Skeletal muscle cell (primary cell): ENCODE measurements at regions not wholly inside any gene's neighbourhood (a gene's known extent, or its start where the extent isn't known, plus 50 kb on each side); places are given as distances from the start of the nearest gene placed in this dataset.

Experiments used
- DNase-seq: peaks from one replicate; pipeline ENCODE4 v3.0.0-alpha.2; 2010; ENCODE audit warnings: low read depth
- H3K4me3 ChIP-seq: 2 replicates; pipeline ENCODE4 v1.5.1; 2011; ENCODE audit warnings: low read depth, mild to moderate bottlenecking, control low read depth, low read length, moderate library complexity

- DNase-seq = no peak
- no peak overlapping the region for H3K4me3 ChIP-seq
Observed at GRCh38 chr4:157818946-157819692, 353.7 kb downstream of the GASK1B start.

- no peak overlapping the region for H3K4me3 ChIP-seq
- DNase-seq = no peak
Observed at GRCh38 chr4:157810137-157810774, 362.6 kb downstream of the GASK1B start.

DNA sequence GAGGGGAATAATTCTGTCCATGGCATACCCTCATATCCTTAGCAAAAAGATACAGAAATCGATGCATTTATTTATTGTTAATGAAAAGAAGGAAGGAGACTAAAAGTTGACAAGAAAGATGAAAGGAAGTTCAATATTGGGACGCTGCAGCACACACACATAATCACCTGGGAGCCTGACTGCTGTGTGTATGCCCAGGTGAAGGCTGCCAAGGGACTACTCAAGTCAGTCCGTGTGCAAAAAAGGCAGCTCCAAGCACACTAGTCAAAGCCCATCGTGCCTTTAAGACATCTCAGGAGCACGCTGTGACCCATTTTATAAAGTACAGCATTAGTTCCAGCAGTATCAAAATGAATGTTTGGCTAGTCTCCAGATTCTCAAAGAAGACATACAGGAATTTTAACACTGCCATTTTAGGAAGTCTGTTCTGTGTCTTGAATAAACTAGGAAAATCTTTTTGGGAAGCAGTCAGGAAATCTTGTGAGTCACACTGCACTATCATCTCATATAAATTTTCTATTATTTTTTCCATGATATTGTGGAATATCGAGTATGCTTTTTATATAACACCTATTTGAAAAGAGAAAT lies 363.9 kb downstream of the GASK1B start:
- H3K4me3 ChIP-seq = no peak overlapping the region
- no peak for DNase-seq

GRCh38 chr4:157806184-157806583 lies 366.6 kb downstream of the GASK1B start:
- DNase-seq = no peak
- H3K4me3 ChIP-seq = no peak overlapping the region

DNA sequence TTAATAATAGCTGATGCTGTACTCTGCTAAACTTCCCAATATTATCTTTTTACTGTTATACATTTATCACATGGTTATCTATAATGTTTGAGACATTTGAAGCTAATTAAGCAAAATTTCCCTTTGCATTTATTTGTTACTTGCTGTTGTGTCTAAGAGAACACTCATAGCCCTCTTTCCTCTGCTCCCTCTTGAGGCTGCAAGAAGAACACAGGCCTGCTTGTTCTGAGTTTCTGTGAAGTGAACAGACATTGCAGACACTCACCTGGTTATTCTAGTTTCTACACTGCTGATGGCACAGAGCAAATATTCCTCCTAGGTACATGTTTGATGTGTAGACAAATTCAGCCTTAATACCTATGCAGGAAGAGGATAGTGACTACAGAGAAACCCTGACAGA lies 367.8 kb downstream of the GASK1B start:
- no peak overlapping the region for H3K4me3 ChIP-seq
- DNase-seq = no peak

DNA sequence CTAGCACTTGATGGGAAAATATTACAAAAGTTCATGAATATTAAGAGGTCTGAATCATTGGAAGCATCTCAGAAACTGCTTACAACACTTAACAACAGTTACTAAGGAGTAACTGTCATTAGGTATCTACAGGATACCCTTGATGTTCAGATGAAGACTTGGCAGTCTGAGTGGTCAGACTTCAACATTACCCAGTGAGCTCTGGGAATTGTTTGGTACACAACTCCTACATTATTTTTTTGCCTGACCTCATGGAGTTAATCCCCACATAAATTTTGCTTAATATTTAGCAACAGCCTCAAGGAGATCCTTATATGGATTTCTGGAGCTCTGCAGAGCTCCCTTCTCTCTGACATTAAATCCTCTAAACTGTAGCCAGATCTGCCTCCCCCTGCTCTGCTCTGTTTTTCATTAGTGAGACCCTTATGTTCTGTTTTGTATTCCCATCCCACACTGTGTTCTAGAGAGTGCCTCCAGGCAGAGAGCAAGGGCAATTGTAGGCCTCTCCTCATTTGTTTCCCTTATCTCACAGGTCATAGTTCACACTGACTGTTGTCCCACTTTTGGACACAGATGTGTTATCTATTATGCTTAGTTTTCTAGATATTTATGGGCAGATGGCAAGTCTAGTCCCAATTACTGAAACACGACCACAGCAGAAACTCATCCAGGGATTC lies 368.8 kb downstream of the GASK1B start:
- no peak overlapping the region for H3K4me3 ChIP-seq
- no peak for DNase-seq

DNA sequence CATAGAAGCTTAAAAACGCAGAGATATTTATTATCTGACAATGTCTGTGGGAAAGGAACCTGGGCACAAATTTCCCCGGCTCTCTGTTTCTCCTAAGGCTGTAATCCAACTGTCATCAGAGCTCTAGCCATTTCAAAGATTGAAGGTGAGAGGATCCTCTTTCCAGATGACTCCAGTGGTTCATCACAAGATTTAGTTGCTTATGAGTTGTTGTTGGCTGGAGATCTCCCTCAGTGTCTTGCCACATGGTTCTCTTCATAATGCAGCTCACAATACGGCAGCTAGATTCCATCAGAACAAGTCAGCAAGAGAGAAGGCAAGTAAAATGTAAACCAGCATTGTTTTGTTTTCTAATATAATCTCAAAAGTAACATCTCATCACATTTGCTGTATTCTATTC lies 369.4 kb downstream of the GASK1B start:
- DNase-seq = no peak
- no peak overlapping the region for H3K4me3 ChIP-seq

- no peak for DNase-seq
- H3K4me3 ChIP-seq = no peak overlapping the region
Observed at GRCh38 chr4:157795495-157795894, 377.3 kb downstream of the GASK1B start.

DNA sequence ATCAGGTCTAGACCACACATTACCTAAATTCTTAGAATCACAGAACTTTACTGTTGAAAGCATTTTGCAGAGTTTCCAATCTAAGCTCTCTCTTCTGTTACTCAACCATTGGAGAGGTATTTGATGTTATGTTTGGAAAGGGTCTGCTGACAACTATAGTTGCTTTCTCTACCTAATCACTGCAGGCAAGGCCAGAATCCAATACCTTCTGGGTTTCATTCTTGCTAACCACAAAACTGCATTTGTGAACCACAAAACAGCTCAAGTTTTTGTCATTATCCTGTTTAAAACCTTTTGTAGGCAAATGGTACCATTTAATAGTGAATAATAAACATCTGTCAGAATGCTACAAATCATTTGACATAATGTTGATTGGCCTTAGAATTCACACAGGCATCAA lies 380.1 kb downstream of the GASK1B start:
- no peak for DNase-seq
- H3K4me3 ChIP-seq = no peak overlapping the region

GRCh38 chr4:157791236-157791635 lies 381.6 kb downstream of the GASK1B start:
- no peak overlapping the region for H3K4me3 ChIP-seq
- no peak for DNase-seq

GRCh38 chr4:157787618-157788017 lies 385.2 kb downstream of the GASK1B start:
- H3K4me3 ChIP-seq = no peak overlapping the region
- no peak for DNase-seq

GRCh38 chr4:157781361-157781760 lies 391.5 kb downstream of the GASK1B start:
- no peak for DNase-seq
- no peak overlapping the region for H3K4me3 ChIP-seq

DNA sequence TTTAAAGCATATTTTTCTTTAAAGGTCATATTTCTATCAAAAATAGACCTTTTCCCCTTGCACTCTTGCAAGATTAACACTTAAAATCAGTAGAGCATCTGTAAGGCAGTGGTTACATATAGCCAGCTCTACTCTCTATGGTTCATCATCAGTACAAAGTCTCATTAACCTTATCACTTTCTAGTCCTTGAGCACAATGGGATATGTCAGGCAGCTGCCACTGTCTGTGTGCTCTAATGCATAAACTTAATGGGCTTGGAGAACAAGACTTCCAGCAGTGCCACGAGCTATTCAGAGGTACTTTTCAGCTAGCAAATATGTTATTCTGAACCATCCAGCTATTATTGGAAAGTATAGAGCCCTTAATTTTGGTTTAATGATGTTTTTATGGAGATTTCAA lies 393.7 kb downstream of the GASK1B start:
- H3K4me3 ChIP-seq = no peak overlapping the region
- DNase-seq = no peak

- no peak for DNase-seq
- no peak overlapping the region for H3K4me3 ChIP-seq
Observed at GRCh38 chr4:157776930-157777528, 395.8 kb downstream of the GASK1B start.

- H3K4me3 ChIP-seq = no peak overlapping the region
Observed at GRCh38 chr4:157775971-157776370, 396.9 kb downstream of the GASK1B start.

GRCh38 chr4:157772907-157773306 lies 399.9 kb downstream of the GASK1B start:
- H3K4me3 ChIP-seq = no peak overlapping the region
- no peak for DNase-seq

More at GRCh38 chr4:157775971-157776370, 396.9 kb downstream of the GASK1B start:
- no peak for DNase-seq

- DNase-seq = no peak
- no peak overlapping the region for H3K4me3 ChIP-seq
Observed at GRCh38 chr4:157768419-157768818, 404.4 kb downstream of the GASK1B start.

DNA sequence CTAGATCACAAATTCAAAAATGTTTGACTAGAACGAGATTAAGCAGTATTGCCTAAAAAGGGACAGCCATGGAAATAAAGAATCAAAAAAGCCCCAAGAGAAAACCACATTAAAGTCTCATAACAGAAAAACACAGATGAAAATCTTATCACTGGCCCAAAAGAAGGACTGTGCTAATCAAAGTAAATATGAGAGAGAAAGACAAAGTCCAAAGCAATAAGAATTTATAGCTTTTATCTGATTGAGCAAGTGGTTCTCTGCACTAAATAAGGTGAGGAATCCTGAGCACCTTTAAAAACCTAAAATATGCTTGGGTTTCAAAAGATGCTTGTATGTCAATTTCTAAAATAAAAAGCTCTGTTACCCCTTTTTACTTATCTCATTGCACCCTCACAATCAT lies 409.3 kb downstream of the GASK1B start:
- no peak for DNase-seq
- H3K4me3 ChIP-seq = no peak overlapping the region

DNA sequence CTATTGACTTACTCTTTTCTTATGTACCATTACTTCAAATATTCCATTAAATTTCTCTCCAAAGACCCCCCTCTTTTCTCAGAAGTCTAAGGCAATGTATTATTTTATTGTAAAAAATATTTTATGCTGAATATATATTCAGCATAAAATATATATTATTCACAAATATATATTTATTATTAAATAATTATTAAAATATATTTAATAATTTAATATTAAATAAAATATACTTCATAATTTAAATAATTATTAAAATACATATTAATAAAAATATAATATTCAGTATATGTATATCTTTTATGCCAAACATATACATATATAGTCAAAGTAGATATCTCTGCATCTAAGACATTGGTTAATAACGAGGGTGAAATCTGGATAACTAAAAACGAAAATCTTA lies 418.4 kb downstream of the GASK1B start:
- H3K4me3 ChIP-seq = no peak overlapping the region
- DNase-seq = no peak

DNA sequence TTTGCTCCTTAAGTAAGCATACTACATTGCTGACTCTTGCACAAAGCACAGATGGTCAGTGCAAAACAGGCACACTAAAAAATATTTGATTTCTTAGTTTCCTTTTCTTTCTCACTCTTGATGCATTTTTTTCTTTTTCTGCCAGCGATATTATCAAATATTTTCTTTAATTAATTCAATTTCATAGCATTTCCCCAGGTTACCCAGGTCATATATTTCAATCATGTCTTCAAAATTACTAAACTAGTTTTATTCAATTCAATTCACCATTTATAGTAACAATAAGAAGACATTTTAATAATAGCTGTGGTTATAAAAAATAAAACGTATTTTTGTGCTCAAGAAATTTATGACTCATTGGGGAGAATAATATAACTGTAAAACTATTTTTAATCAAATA lies 421.2 kb downstream of the GASK1B start:
- DNase-seq = no peak

More for the DNA sequence above, 421.2 kb downstream of the GASK1B start:
- no peak overlapping the region for H3K4me3 ChIP-seq
